ENCODE measurements at regions not wholly inside any gene's neighbourhood (a gene's known extent, or its start where the extent isn't known, plus 50 kb on each side); places are given as distances from the start of the nearest gene placed in this dataset.

DNA sequence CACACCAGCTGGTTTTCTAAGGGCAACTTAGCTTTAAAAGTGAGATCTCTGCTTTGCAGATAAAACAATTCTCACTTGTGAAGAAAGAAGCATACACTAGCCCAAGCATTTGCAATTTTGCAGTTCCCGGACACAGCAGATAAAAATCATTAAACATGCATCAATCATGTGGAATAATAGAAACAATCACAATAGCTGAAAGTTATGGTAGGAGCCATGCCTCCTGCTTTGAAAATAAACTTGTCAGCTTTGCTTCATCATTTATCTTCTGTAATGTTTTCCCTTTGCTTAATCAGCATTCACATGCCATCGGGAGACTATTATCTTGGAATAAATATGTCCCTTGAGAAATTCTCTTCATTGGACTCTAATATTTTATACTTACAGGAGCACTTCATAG is 60.3 kb upstream of the DAB2 start:
- H3K4me3 ChIP-seq: no peak overlapping the region
- DNase-seq (ENCODE audit: low read depth in 1 of 2, low spot score in 1 of 2) (no peak), ATAC-seq (no peak), FAIRE-seq (no peak)
- H3K27ac ChIP-seq: no peak overlapping the region
- POLR2A ChIA-PET: no interaction called here
- H3K4me1 ChIP-seq: no peaks in the 10 kb centered on the region
- 86% methylated on average over 2 of the region's 2 CpGs for WGBS (ENCODE audit: missing lambda C conversion rate)
- TF ChIP-seq RNF2 (IDR thresholded peaks at IDR 0.05; ENCODE audit: borderline replicate concordance, low read depth) (no peak), ZFP36 (IDR thresholded peaks at IDR 0.05; ENCODE audit: borderline replicate concordance, partially characterized antibody) (no peak), GATA3 (IDR thresholded peaks at IDR 0.05; ENCODE audit: borderline replicate concordance) (no peak), MAFK (IDR thresholded peaks at IDR 0.05; ENCODE audit: partially characterized antibody) (no peak)
- H3K4me2 ChIP-seq: no peak overlapping the region
- CTCF ChIA-PET: interaction anchor here (1.4 to 1.5 kb wide), 3 partner anchors 9 to 17 kb away, joined by 3 to 5 read pairs (median 4); no protein-coding TSS in a partner anchor
- H3K9me3 ChIP-seq: peaks cover 8% of the 10 kb centered on the region; the same call in 2 of the 3 replicates

DNA sequence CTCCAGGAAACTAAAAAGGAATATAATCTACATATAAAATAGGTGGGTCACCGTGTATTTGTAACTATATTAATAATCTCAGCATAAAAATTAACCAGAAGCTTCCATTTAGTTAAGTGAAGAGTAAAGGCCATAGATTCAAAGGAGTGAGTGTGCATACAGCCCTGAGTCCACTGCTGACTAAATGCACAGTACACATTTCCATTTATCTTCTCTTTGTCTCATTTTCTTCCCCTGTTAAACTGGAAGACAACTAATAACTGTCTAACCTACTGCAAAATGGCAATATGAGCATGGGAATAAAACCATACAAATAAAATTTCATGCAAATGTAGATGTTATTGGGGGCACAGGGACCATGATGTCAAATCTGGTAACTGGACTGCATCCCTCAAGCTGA is 59.9 kb upstream of the DAB2 start:
- no peak overlapping the region for H3K4me2 ChIP-seq
- ATAC-seq (no peak), FAIRE-seq (no peak), DNase-seq (ENCODE audit: low read depth in 1 of 2, low spot score in 1 of 2) (no peak)
- peaks cover 4% of the 10 kb centered on the region; the same call in 2 of the 3 replicates for H3K9me3 ChIP-seq
- H3K4me3 ChIP-seq: no peak overlapping the region
- POLR2A ChIA-PET: no interaction called here
- H3K27ac ChIP-seq: no peak overlapping the region
- no peaks in the 10 kb centered on the region for H3K4me1 ChIP-seq
- TF ChIP-seq FOSB (CRISPR knock-in tag; IDR thresholded peaks at IDR 0.05) (no peak), GATA3 (IDR thresholded peaks at IDR 0.05; ENCODE audit: borderline replicate concordance) (no peak), POLR2A (IDR thresholded peaks at IDR 0.05; ENCODE audit: low read length) (no peak), KDM1A (IDR thresholded peaks at IDR 0.05; ENCODE audit: low read depth) (no peak), HOXB5 (CRISPR knock-in tag; IDR thresholded peaks at IDR 0.05) (no peak), FOSL2 (IDR thresholded peaks at IDR 0.05) (no peak), FOSL2 (CRISPR knock-in tag; IDR thresholded peaks at IDR 0.05) (no peak), EHF (CRISPR knock-in tag; IDR thresholded peaks at IDR 0.05) (no peak), FOXS1 (CRISPR knock-in tag; IDR thresholded peaks at IDR 0.05) (no peak), NR3C1 (IDR thresholded peaks at IDR 0.05) (no peak), EP300 (IDR thresholded peaks at IDR 0.05) (no peak), CHD2 (IDR thresholded peaks at IDR 0.05; ENCODE audit: low read length, partially characterized antibody) (no peak), MAZ (IDR thresholded peaks at IDR 0.05; ENCODE audit: borderline replicate concordance, low read depth, low read length) (no peak)
- TF ChIP-seq, protein P1, sequence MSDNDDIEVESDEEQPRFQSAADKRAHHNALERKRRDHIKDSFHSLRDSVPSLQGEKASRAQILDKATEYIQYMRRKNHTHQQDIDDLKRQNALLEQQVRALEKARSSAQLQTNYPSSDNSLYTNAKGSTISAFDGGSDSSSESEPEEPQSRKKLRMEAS (IDR thresholded peaks at IDR 0.05): no peak
- TF ChIP-seq, protein P2, sequence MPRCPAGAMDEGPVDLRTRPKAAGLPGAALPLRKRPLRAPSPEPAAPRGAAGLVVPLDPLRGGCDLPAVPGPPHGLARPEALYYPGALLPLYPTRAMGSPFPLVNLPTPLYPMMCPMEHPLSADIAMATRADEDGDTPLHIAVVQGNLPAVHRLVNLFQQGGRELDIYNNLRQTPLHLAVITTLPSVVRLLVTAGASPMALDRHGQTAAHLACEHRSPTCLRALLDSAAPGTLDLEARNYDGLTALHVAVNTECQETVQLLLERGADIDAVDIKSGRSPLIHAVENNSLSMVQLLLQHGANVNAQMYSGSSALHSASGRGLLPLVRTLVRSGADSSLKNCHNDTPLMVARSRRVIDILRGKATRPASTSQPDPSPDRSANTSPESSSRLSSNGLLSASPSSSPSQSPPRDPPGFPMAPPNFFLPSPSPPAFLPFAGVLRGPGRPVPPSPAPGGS (IDR thresholded peaks at IDR 0.05): no peak
- CTCF ChIA-PET: interaction anchor here (1.4 to 1.5 kb wide), 2 partner anchors 9 to 12 kb away, joined by 3 to 4 read pairs; no protein-coding TSS in a partner anchor
- WGBS (ENCODE audit: missing lambda C conversion rate): 11% methylated on average over 1 of the region's 1 CpG

- DNase-seq (ENCODE audit: low read depth in 1 of 2, low spot score in 1 of 2) (no peak), FAIRE-seq (no peak), ATAC-seq (no peak)
- no peak for TF ChIP-seq RNF2 (IDR thresholded peaks at IDR 0.05; ENCODE audit: borderline replicate concordance, low read depth)
- TF ChIP-seq ELK1 (IDR thresholded peaks at IDR 0.05; ENCODE audit: low read depth, low read length): no peak
- TF ChIP-seq NR3C1 (IDR thresholded peaks at IDR 0.05): no peak
- TF ChIP-seq NFE2L2 (conservative IDR thresholded peaks at IDR 0.05; ENCODE audit: low read length): no peak
- TF ChIP-seq RARB (CRISPR knock-in tag; IDR thresholded peaks at IDR 0.05): no peak
- H3K4me2 ChIP-seq: no peak overlapping the region
- H3K9me3 ChIP-seq: no peaks in the 10 kb centered on the region
- CTCF ChIA-PET: interaction anchor here (0.9 kb wide), 1 partner anchor 37 kb away, joined by 3 read pairs; no protein-coding TSS in a partner anchor
- POLR2A ChIA-PET: interaction anchor here (1.0 kb wide), 1 partner anchor 19 kb away, joined by 3 read pairs; no protein-coding TSS in a partner anchor
- no peaks in the 10 kb centered on the region; the same call in 2 of the 3 replicates for H3K4me1 ChIP-seq
- no peak overlapping the region for H3K27ac ChIP-seq
- H3K4me3 ChIP-seq: no peak overlapping the region
- WGBS (ENCODE audit: missing lambda C conversion rate): 97% methylated on average over 1 of the region's 1 CpG
Observed at GRCh38 chr5:39482098-39482497, 57.3 kb upstream of the DAB2 start.
